ENCODE measurements at regions not wholly inside any gene's neighbourhood (a gene's known extent, or its start where the extent isn't known, plus 50 kb on each side); places are given as distances from the start of the nearest gene placed in this dataset.

- TF ChIP-seq POLR2A (IDR thresholded peaks at IDR 0.05) = no peak
- TF ChIP-seq, protein P1, sequence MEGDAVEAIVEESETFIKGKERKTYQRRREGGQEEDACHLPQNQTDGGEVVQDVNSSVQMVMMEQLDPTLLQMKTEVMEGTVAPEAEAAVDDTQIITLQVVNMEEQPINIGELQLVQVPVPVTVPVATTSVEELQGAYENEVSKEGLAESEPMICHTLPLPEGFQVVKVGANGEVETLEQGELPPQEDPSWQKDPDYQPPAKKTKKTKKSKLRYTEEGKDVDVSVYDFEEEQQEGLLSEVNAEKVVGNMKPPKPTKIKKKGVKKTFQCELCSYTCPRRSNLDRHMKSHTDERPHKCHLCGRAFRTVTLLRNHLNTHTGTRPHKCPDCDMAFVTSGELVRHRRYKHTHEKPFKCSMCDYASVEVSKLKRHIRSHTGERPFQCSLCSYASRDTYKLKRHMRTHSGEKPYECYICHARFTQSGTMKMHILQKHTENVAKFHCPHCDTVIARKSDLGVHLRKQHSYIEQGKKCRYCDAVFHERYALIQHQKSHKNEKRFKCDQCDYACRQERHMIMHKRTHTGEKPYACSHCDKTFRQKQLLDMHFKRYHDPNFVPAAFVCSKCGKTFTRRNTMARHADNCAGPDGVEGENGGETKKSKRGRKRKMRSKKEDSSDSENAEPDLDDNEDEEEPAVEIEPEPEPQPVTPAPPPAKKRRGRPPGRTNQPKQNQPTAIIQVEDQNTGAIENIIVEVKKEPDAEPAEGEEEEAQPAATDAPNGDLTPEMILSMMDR (IDR thresholded peaks at IDR 0.05) = no peak
- TF ChIP-seq POLR2AphosphoS5 (IDR thresholded peaks at IDR 0.05) = no peak
Measured at GRCh38 chr7:118496138-118496644, 271.7 kb downstream of the ANKRD7 start.
